KMS-11 (cell line): ENCODE measurements at regions not wholly inside any gene's neighbourhood (a gene's known extent, or its start where the extent isn't known, plus 50 kb on each side); places are given as distances from the start of the nearest gene placed in this dataset.
A peak's percentile ranks its signal among the peaks of the same experiment; 100 is the strongest.

Experiments
- H2AFZ ChIP-seq: fragments of 200-600 bp; sonication (generic); 2 replicates; pipeline ENCODE4 v1.6.1; 2016; ENCODE audit warnings: antibody characterized with exemption, mixed run types, low read depth
- H3K27ac ChIP-seq: fragments of 200-600 bp; sonication (generic); 2 replicates; pipeline ENCODE4 v1.6.1; 2016; ENCODE audit warnings: mild to moderate bottlenecking, mixed run types
- H3K27me3 ChIP-seq: fragments of 200-600 bp; sonication (generic); 2 replicates; pipeline ENCODE4 v1.6.1; 2017; ENCODE audit warnings: mild to moderate bottlenecking, low read depth, mixed run types, moderate library complexity; ENCODE audit not compliant: insufficient read depth
- H3K36me3 ChIP-seq: fragments of 200-600 bp; sonication (generic); 2 replicates; pipeline ENCODE4 v1.6.1; 2017; ENCODE audit warnings: mild to moderate bottlenecking, mixed run types; ENCODE audit not compliant: insufficient read depth
- H3K4me1 ChIP-seq: fragments of 200-600 bp; sonication (generic); 2 replicates; pipeline ENCODE4 v1.6.1; 2016; ENCODE audit warnings: mild to moderate bottlenecking, low read depth, mixed run types; ENCODE audit not compliant: poor library complexity, severe bottlenecking
- H3K4me2 ChIP-seq: fragments of 200-600 bp; sonication (generic); 2 replicates; pipeline ENCODE4 v1.7.0; 2016; ENCODE audit warnings: mild to moderate bottlenecking, mixed run types
- H3K4me3 ChIP-seq: fragments of 200-600 bp; sonication (generic); IDR thresholded peaks from 2 replicates; pipeline ENCODE4 v1.6.1; 2017; ENCODE audit warnings: low read depth, low read length, mixed read lengths; ENCODE audit not compliant: insufficient read depth
- H3K79me2 ChIP-seq: fragments of 200-600 bp; sonication (generic); 2 replicates; pipeline ENCODE4 v1.6.1; 2016; ENCODE audit warnings: low read depth, mixed run types; ENCODE audit not compliant: insufficient read depth
- H3K9ac ChIP-seq: fragments of 200-600 bp; sonication (generic); 2 replicates; pipeline ENCODE4 v1.6.1; 2016; ENCODE audit warnings: mild to moderate bottlenecking, mixed run types
- H4K20me1 ChIP-seq: fragments of 200-600 bp; sonication (generic); 2 replicates; pipeline ENCODE4 v1.6.1; 2016; ENCODE audit warnings: mild to moderate bottlenecking, mixed run types; ENCODE audit not compliant: insufficient read depth
- TF ChIP-seq, protein P1 (sequence below): fragments of 200-600 bp; sonication (generic); conservative IDR thresholded peaks from 2 replicates; pipeline ENCODE4 v1.6.1; 2017; ENCODE audit warnings: low read depth, mild to moderate bottlenecking, antibody characterized with exemption, low read length, moderate library complexity, mixed read lengths

DNA sequence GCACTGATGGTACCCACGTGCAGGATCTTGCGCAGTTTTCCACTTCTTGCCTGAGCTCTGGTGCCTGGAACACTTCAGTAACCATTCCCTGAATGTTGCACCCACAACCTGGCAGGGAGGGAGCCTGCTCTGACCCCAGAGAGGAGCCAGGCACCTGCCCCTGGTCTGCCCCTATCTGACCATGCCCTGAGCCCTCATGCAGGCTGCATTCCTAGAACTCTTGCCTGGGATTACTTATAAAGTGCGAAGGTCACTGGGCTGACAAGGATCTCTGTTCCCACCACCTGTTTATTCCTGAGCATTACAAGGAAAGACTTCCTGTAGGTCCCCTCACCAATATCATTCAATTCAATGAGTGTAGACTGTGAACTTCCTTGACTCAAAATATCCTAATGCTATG, 191.9 kb upstream of the FMN2 start:
- H3K79me2 ChIP-seq: no peaks in the 10 kb centered on the region

GRCh38 chr1:239906394-239906793, 185.3 kb upstream of the FMN2 start:
- TF ChIP-seq, protein P1, sequence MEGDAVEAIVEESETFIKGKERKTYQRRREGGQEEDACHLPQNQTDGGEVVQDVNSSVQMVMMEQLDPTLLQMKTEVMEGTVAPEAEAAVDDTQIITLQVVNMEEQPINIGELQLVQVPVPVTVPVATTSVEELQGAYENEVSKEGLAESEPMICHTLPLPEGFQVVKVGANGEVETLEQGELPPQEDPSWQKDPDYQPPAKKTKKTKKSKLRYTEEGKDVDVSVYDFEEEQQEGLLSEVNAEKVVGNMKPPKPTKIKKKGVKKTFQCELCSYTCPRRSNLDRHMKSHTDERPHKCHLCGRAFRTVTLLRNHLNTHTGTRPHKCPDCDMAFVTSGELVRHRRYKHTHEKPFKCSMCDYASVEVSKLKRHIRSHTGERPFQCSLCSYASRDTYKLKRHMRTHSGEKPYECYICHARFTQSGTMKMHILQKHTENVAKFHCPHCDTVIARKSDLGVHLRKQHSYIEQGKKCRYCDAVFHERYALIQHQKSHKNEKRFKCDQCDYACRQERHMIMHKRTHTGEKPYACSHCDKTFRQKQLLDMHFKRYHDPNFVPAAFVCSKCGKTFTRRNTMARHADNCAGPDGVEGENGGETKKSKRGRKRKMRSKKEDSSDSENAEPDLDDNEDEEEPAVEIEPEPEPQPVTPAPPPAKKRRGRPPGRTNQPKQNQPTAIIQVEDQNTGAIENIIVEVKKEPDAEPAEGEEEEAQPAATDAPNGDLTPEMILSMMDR: no peak
- peaks cover 14% of the 10 kb centered on the region for H3K4me1 ChIP-seq
- no peak overlapping the region for H3K9ac ChIP-seq
- H3K4me2 ChIP-seq: no peak overlapping the region
- no peak overlapping the region for H3K4me3 ChIP-seq
- H2AFZ ChIP-seq: no peak overlapping the region
- no peaks in the 10 kb centered on the region for H3K36me3 ChIP-seq
- H3K27me3 ChIP-seq: no peaks in the 10 kb centered on the region
- no peaks in the 10 kb centered on the region for H4K20me1 ChIP-seq
- no peak overlapping the region for H3K27ac ChIP-seq
- no peaks in the 10 kb centered on the region for H3K79me2 ChIP-seq

More for the DNA sequence above, 191.9 kb upstream of the FMN2 start:
- TF ChIP-seq, protein P1: no peak
- Histone ChIP-seq H3K4me1 (peaks cover 12% of the 10 kb centered on the region), H2AFZ (no peak overlapping the region), H3K4me2 (no peak overlapping the region), H3K27ac (no peak overlapping the region), H4K20me1 (no peaks in the 10 kb centered on the region), H3K9ac (no peak overlapping the region), H3K36me3 (no peaks in the 10 kb centered on the region), H3K4me3 (no peak overlapping the region), H3K27me3 (no peaks in the 10 kb centered on the region)

GRCh38 chr1:239909898-239910297, 181.8 kb upstream of the FMN2 start:
- Histone ChIP-seq H3K9ac (no peak overlapping the region), H3K4me1 (peaks cover 48% of the 10 kb centered on the region), H4K20me1 (no peaks in the 10 kb centered on the region), H2AFZ (no peak overlapping the region), H3K27me3 (no peaks in the 10 kb centered on the region), H3K27ac (no peak overlapping the region), H3K4me3 (no peak overlapping the region), H3K79me2 (no peaks in the 10 kb centered on the region), H3K4me2 (no peak overlapping the region), H3K36me3 (no peaks in the 10 kb centered on the region)
- TF ChIP-seq, protein P1: no peak

DNA sequence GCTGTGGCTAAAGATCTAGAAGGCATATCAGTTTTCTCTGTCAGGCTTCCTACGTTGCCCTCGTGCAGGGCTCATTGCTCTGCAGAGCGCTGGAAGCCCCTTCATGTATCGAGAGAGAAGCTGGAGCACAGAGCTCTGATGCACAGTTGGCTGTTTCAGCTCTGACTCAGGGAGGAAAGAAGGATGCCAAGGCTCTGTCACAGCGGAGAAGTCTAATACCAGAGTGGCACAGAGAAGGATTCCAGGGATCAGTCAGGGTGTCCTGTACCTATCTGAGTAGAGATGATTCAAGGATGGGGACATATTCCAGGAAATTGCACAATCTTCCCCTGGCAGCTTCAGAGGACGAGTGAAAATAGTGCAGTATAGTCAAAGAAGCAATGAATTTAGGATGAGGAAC, 179.2 kb upstream of the FMN2 start:
- Histone ChIP-seq H3K4me1 (peaks cover 74% of the 10 kb centered on the region), H2AFZ (peak overlapping the region; percentile 58), H3K27me3 (no peaks in the 10 kb centered on the region), H3K9ac (peak overlapping the region; percentile 54), H3K4me2 (peak overlapping the region; percentile 89), H3K79me2 (no peaks in the 10 kb centered on the region), H3K4me3 (peak overlapping the region; percentile 84), H4K20me1 (no peaks in the 10 kb centered on the region), H3K27ac (peak overlapping the region; percentile 93), H3K36me3 (no peaks in the 10 kb centered on the region)
- TF ChIP-seq, protein P1: no peak
